Keratinocyte (primary cell): ENCODE measurements at regions not wholly inside any gene's neighbourhood (a gene's known extent, or its start where the extent isn't known, plus 50 kb on each side); places are given as distances from the start of the nearest gene placed in this dataset.

Experiments
- DNase-seq: peaks from one replicate; pipeline ENCODE4 v3.0.0-alpha.2; 2011; ENCODE audit warnings: low read depth, missing footprints, low spot score
- FAIRE-seq: peaks from 2 replicates; lab custom pipeline; 2011; peaks lifted over from hg19 to GRCh38; lab: Jason Lieb, UNC
- H2AFZ ChIP-seq: 2 replicates; pipeline ENCODE4 v1.6.0; 2012; ENCODE audit warnings: low read length, control low read depth, inconsistent platforms; ENCODE audit not compliant: control insufficient read depth
- H3K27ac ChIP-seq: 2 replicates; pipeline ENCODE4 v1.5.1; 2011; ENCODE audit warnings: low read length; ENCODE audit not compliant: control insufficient read depth, insufficient read depth
- H3K27me3 ChIP-seq: 3 replicates; pipeline ENCODE4 v1.6.0; 2011; ENCODE audit warnings: low read length; ENCODE audit not compliant: control insufficient read depth, insufficient read depth; ENCODE audit errors: extremely low read depth
- H3K36me3 ChIP-seq, 2 experiments: 2 replicates in 1 of 2; 3 replicates in 1 of 2; pipeline ENCODE4 v1.5.1; 2011; ENCODE audit warnings: low read length in 2 of 2, mild to moderate bottlenecking in 1 of 2; ENCODE audit not compliant: control insufficient read depth in 2 of 2, insufficient read depth in 2 of 2; ENCODE audit errors: extremely low read depth in 1 of 2
- H3K4me1 ChIP-seq: 3 replicates; pipeline ENCODE4 v1.5.1; 2011; ENCODE audit warnings: low read length; ENCODE audit not compliant: control insufficient read depth, insufficient read depth; ENCODE audit errors: extremely low read depth
- H3K4me2 ChIP-seq: 3 replicates; pipeline ENCODE4 v1.6.0; 2011; ENCODE audit warnings: low read depth, low read length; ENCODE audit not compliant: control insufficient read depth, insufficient read depth; ENCODE audit errors: extremely low read depth
- H3K4me3 ChIP-seq, 3 experiments: fragments of 200-600 bp in 1 of 3; sonication (generic) in 1 of 3; 2 replicates in 2 of 3; 3 replicates in 1 of 3; pipeline ENCODE4 v1.5.1; 2011 to 2016; ENCODE audit warnings: low read length in 3 of 3, mild to moderate bottlenecking in 3 of 3, control low read depth in 2 of 3, inconsistent platforms in 1 of 3, low read depth in 1 of 3, mixed read lengths in 1 of 3, mixed run types in 1 of 3, moderate library complexity in 1 of 3; ENCODE audit not compliant: control insufficient read depth in 2 of 3, insufficient read depth in 2 of 3; ENCODE audit errors: extremely low read depth in 1 of 3
- H3K79me2 ChIP-seq: 2 replicates; pipeline ENCODE4 v1.6.0; 2012; ENCODE audit warnings: low read length; ENCODE audit not compliant: control insufficient read depth, insufficient read depth
- H3K9ac ChIP-seq: 3 replicates; pipeline ENCODE4 v1.6.0; 2011; ENCODE audit warnings: low read length; ENCODE audit not compliant: control insufficient read depth, insufficient read depth; ENCODE audit errors: extremely low read depth
- H3K9me1 ChIP-seq: 3 replicates; pipeline ENCODE4 v1.6.0; 2011; ENCODE audit warnings: low read length; ENCODE audit not compliant: control insufficient read depth, insufficient read depth; ENCODE audit errors: extremely low read depth
- H3K9me3 ChIP-seq: 2 replicates; pipeline ENCODE4 v1.5.1; 2012; ENCODE audit warnings: low read depth, low read length; ENCODE audit not compliant: control insufficient read depth
- H4K20me1 ChIP-seq: 3 replicates; pipeline ENCODE4 v1.6.0; 2011; ENCODE audit warnings: low read length; ENCODE audit not compliant: control insufficient read depth, insufficient read depth; ENCODE audit errors: extremely low read depth
- EZH2 ChIP-seq: IDR thresholded peaks from one replicate; pipeline ENCODE4 v1.6.1; 2012; ENCODE audit warnings: inconsistent platforms, mild to moderate bottlenecking, low read length, moderate library complexity
- dilution Hi-C: fragments of 300-500 bp; cut with MboI; formaldehyde crosslinking; loops from one replicate; pipeline ENCODE4 v1.7.0; 2020; ENCODE audit warnings: low sequenced_read_pairs; ENCODE audit not compliant: extremely low pct_ligation_motif_present
- TF ChIP-seq, protein P1 (sequence below), 3 experiments: IDR thresholded peaks in 1 of 3; conservative IDR thresholded peaks in 1 of 3; optimal IDR thresholded peaks in 1 of 3; 2 replicates in 2 of 3; 3 replicates in 1 of 3; pipeline versions ENCODE3 to v1.5.1; 2011; ENCODE audit warnings: low read length in 3 of 3, mild to moderate bottlenecking in 3 of 3, moderate library complexity in 2 of 3, control low read depth in 1 of 3, inconsistent platforms in 1 of 3; ENCODE audit not compliant: insufficient read depth in 2 of 3; ENCODE audit errors: extremely low read depth in 1 of 3

DNA sequence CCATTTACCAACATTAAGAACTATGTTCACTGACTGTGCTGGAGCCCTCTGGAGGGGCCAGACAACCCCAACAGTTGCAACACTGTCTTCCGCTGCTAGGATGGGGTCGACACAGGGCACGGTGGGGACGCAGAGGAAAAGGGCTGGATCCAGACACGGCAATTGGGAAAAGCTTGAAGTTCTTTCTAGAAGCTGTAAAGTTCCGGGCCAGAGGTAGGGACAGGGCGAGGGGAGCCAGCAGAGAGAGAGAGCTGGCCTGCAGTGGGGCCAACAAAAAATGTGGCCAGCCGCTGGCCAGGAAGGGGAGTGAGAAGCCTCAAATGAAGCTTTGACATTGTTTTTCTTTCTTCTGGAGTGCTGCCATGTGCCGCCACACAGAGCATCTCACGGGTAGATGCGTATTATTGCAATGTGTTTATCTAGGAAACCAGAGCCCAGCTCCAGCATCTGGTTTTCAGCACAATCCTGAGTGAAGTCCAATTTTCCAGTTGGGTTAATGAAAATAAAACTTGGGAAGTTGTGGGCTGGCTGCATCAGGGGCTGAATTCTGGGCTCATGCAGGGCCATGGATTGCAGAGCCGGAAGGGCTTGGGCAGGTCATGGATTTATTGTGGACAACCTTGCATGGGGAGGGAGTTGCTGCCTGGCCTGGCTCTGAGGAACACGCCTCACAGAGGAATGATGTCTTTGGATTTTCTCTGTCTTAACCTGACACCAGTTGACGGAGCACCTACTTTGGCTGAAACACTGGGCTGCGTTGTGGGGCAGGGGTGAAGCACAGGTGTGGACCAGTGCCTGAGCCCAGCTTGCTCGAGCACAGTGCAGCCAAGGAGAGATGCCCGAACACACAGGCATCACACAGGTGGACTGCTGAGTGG, 67.6 kb upstream of the AMPD3 start:
- H3K4me1 ChIP-seq: peaks cover 4% of the 10 kb centered on the region
- H3K4me2 ChIP-seq: no peak overlapping the region
- H3K9me1 ChIP-seq: no peaks in the 10 kb centered on the region
- FAIRE-seq (no peak), DNase-seq (no peak)
- H3K9me3 ChIP-seq: no peaks in the 10 kb centered on the region
- no peak overlapping the region for H3K9ac ChIP-seq
- H3K27me3 ChIP-seq: peaks cover 16% of the 10 kb centered on the region
- no peak overlapping the region for H3K4me3 ChIP-seq
- no peaks in the 10 kb centered on the region for H4K20me1 ChIP-seq
- H3K36me3 ChIP-seq: no peaks in the 10 kb centered on the region
- TF ChIP-seq EZH2: no peak
- TF ChIP-seq, protein P1, sequence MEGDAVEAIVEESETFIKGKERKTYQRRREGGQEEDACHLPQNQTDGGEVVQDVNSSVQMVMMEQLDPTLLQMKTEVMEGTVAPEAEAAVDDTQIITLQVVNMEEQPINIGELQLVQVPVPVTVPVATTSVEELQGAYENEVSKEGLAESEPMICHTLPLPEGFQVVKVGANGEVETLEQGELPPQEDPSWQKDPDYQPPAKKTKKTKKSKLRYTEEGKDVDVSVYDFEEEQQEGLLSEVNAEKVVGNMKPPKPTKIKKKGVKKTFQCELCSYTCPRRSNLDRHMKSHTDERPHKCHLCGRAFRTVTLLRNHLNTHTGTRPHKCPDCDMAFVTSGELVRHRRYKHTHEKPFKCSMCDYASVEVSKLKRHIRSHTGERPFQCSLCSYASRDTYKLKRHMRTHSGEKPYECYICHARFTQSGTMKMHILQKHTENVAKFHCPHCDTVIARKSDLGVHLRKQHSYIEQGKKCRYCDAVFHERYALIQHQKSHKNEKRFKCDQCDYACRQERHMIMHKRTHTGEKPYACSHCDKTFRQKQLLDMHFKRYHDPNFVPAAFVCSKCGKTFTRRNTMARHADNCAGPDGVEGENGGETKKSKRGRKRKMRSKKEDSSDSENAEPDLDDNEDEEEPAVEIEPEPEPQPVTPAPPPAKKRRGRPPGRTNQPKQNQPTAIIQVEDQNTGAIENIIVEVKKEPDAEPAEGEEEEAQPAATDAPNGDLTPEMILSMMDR (optimal IDR thresholded peaks at IDR 0.05 in 1 of 3, IDR thresholded peaks at IDR 0.05 in 1 of 3, conservative IDR thresholded peaks at IDR 0.05 in 1 of 3; ENCODE audit: extremely low read depth in 1 of 3, insufficient read depth in 2 of 3, low read length in 3 of 3): no peak
- no peak overlapping the region for H2AFZ ChIP-seq
- no peaks in the 10 kb centered on the region for H3K79me2 ChIP-seq
- dilution Hi-C loops: no loop called here
- H3K27ac ChIP-seq: no peak overlapping the region

DNA sequence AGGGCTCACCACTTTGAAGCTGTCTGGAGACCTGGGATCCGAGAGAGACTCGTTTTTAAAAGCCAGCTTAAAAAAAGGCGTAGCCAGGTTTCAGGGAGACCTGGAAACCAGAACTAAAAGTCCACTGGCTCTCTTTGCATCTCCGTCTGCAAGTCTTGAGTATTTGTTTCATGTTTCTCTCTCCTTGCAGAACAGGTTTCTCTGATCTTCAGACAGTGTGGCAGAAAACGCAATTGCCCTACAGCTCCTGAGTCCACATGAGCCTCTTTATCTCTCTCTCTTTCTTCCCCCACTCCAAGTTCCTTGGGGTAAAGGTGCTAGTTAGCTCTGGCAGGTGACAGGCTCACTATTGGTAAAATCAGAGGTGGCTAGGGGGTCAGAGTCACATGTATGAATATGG, 67.0 kb upstream of the AMPD3 start:
- Histone ChIP-seq H3K4me1 (peaks cover 4% of the 10 kb centered on the region), H3K9ac (no peak overlapping the region), H3K27me3 (peaks cover 16% of the 10 kb centered on the region), H2AFZ (no peak overlapping the region), H3K9me1 (no peaks in the 10 kb centered on the region), H3K4me2 (no peak overlapping the region), H3K27ac (no peak overlapping the region), H3K79me2 (no peaks in the 10 kb centered on the region), H3K36me3 (no peaks in the 10 kb centered on the region), H4K20me1 (no peaks in the 10 kb centered on the region), H3K9me3 (no peaks in the 10 kb centered on the region), H3K4me3 (no peak overlapping the region)
- FAIRE-seq (no peak), DNase-seq (no peak)
- dilution Hi-C loops: no loop called here
- TF ChIP-seq, protein P1 (optimal IDR thresholded peaks at IDR 0.05 in 1 of 3, IDR thresholded peaks at IDR 0.05 in 1 of 3, conservative IDR thresholded peaks at IDR 0.05 in 1 of 3; ENCODE audit: extremely low read depth in 1 of 3, insufficient read depth in 2 of 3, low read length in 3 of 3): no peak
- no peak for TF ChIP-seq EZH2
